ENCODE measurements at regions not wholly inside any gene's neighbourhood (a gene's known extent, or its start where the extent isn't known, plus 50 kb on each side); places are given as distances from the start of the nearest gene placed in this dataset.

GRCh38 chr4:33283818-33284217 lies 2563.6 kb downstream of the PCDH7 start:
- H3K4me1 ChIP-seq (ENCODE audit: control insufficient read depth, extremely low read depth, insufficient read depth, low read length) = no peaks in the 10 kb centered on the region
- TF ChIP-seq EZH2 (IDR thresholded peaks at IDR 0.05; ENCODE audit: low read length, missing control alignments) (no peak), CTCF (conservative IDR thresholded peaks at IDR 0.05 in 1 of 2, IDR thresholded peaks at IDR 0.05 in 1 of 2; ENCODE audit: low read depth in 1 of 2, low read length in 2 of 2) (no peak)
- H3K36me3 ChIP-seq (ENCODE audit: control insufficient read depth, insufficient read depth, low read length) = no peaks in the 10 kb centered on the region
- no peaks in the 10 kb centered on the region for H4K20me1 ChIP-seq (ENCODE audit: control insufficient read depth, extremely low read depth, insufficient read depth, low read length)
- no peak overlapping the region for H2AFZ ChIP-seq (ENCODE audit: low read length)
- no peak overlapping the region for H3K27ac ChIP-seq (ENCODE audit: insufficient read depth, low read length)
- H3K9me3 ChIP-seq (ENCODE audit: control insufficient read depth, insufficient read depth, low read depth, low read length) = no peaks in the 10 kb centered on the region
- no peak for DNase-seq (ENCODE audit: low read depth in 2 of 2)
- no peak overlapping the region for H3K4me3 ChIP-seq (replicated peaks in 1 of 4; ENCODE audit: control extremely low read depth in 1 of 4, insufficient read depth in 1 of 4, low read depth in 3 of 4, low read length in 4 of 4)
- no peak overlapping the region for H3K9ac ChIP-seq (ENCODE audit: insufficient read depth, low read length)
- no peaks in the 10 kb centered on the region for H3K79me2 ChIP-seq (ENCODE audit: control insufficient read depth, insufficient read depth, low read length)
- H3K4me2 ChIP-seq (ENCODE audit: extremely low read depth, insufficient read depth, low read length) = no peak overlapping the region
- H3K27me3 ChIP-seq (ENCODE audit: control insufficient read depth, insufficient read depth, low read length) = no peaks in the 10 kb centered on the region

GRCh38 chr4:33296876-33297455 lies 2576.8 kb downstream of the PCDH7 start:
- DNase-seq (ENCODE audit: low read depth in 2 of 2) = no peak

GRCh38 chr4:33302321-33302720 lies 2582.2 kb downstream of the PCDH7 start:
- Histone ChIP-seq H3K27ac (ENCODE audit: insufficient read depth, low read length) (no peak overlapping the region), H3K36me3 (ENCODE audit: control insufficient read depth, insufficient read depth, low read length) (no peaks in the 10 kb centered on the region), H4K20me1 (ENCODE audit: control insufficient read depth, extremely low read depth, insufficient read depth, low read length) (no peaks in the 10 kb centered on the region), H3K9ac (ENCODE audit: insufficient read depth, low read length) (no peak overlapping the region), H3K79me2 (ENCODE audit: control insufficient read depth, insufficient read depth, low read length) (no peaks in the 10 kb centered on the region), H3K27me3 (ENCODE audit: control insufficient read depth, insufficient read depth, low read length) (no peaks in the 10 kb centered on the region), H3K9me3 (ENCODE audit: control insufficient read depth, insufficient read depth, low read depth, low read length) (no peaks in the 10 kb centered on the region), H3K4me1 (ENCODE audit: control insufficient read depth, extremely low read depth, insufficient read depth, low read length) (no peaks in the 10 kb centered on the region), H2AFZ (ENCODE audit: low read length) (no peak overlapping the region), H3K4me3 (replicated peaks in 1 of 4; ENCODE audit: control extremely low read depth in 1 of 4, insufficient read depth in 1 of 4, low read depth in 3 of 4, low read length in 4 of 4) (no peak overlapping the region), H3K4me2 (ENCODE audit: extremely low read depth, insufficient read depth, low read length) (no peak overlapping the region)
- peak; percentile 1 to 73 for DNase-seq (ENCODE audit: low read depth in 2 of 2)
- TF ChIP-seq CTCF (conservative IDR thresholded peaks at IDR 0.05 in 1 of 2, IDR thresholded peaks at IDR 0.05 in 1 of 2; ENCODE audit: low read depth in 1 of 2, low read length in 2 of 2) = no peak
- TF ChIP-seq EZH2 (IDR thresholded peaks at IDR 0.05; ENCODE audit: low read length, missing control alignments) = no peak

More at GRCh38 chr4:33296876-33297455, 2576.8 kb downstream of the PCDH7 start:
- Histone ChIP-seq H3K27ac (ENCODE audit: insufficient read depth, low read length) (no peak overlapping the region), H3K4me3 (replicated peaks in 1 of 4; ENCODE audit: control extremely low read depth in 1 of 4, insufficient read depth in 1 of 4, low read depth in 3 of 4, low read length in 4 of 4) (no peak overlapping the region), H3K36me3 (ENCODE audit: control insufficient read depth, insufficient read depth, low read length) (no peaks in the 10 kb centered on the region), H3K4me1 (ENCODE audit: control insufficient read depth, extremely low read depth, insufficient read depth, low read length) (no peaks in the 10 kb centered on the region), H3K9ac (ENCODE audit: insufficient read depth, low read length) (no peak overlapping the region), H2AFZ (ENCODE audit: low read length) (no peak overlapping the region), H3K79me2 (ENCODE audit: control insufficient read depth, insufficient read depth, low read length) (no peaks in the 10 kb centered on the region), H3K27me3 (ENCODE audit: control insufficient read depth, insufficient read depth, low read length) (no peaks in the 10 kb centered on the region), H3K4me2 (ENCODE audit: extremely low read depth, insufficient read depth, low read length) (no peak overlapping the region), H4K20me1 (ENCODE audit: control insufficient read depth, extremely low read depth, insufficient read depth, low read length) (no peaks in the 10 kb centered on the region), H3K9me3 (ENCODE audit: control insufficient read depth, insufficient read depth, low read depth, low read length) (no peaks in the 10 kb centered on the region)
- TF ChIP-seq CTCF (conservative IDR thresholded peaks at IDR 0.05 in 1 of 2, IDR thresholded peaks at IDR 0.05 in 1 of 2; ENCODE audit: low read depth in 1 of 2, low read length in 2 of 2) = no peak

Measured in fibroblast of lung (primary cell).